HEK293 (cell line): ENCODE measurements at regions not wholly inside any gene's neighbourhood (a gene's known extent, or its start where the extent isn't known, plus 50 kb on each side); places are given as distances from the start of the nearest gene placed in this dataset.

ENCODE experiments used
- CTCF ChIA-PET: fragments of 350-600 bp; formaldehyde crosslinking; extraction: SDS; loops from one replicate; lab custom pipeline; 2021; ENCODE audit warnings: antibody characterized with exemption; lab: Yijun Ruan, JAX
- POLR2A ChIA-PET: fragments of 300-600 bp; formaldehyde crosslinking; extraction: SDS; loops from one replicate; lab custom pipeline; 2020; ENCODE audit warnings: antibody characterized with exemption, inconsistent platforms; lab: Yijun Ruan, JAX
- H3K27ac ChIP-seq: fragments of 200-500 bp; sonication (Bioruptor generic); 2 replicates; pipeline ENCODE4 v1.5.1; 2014; ENCODE audit warnings: low read depth, low read length, control low read depth, inconsistent platforms; ENCODE audit errors: extremely low read depth
- H3K36me3 ChIP-seq, 2 experiments: fragments of 200-500 bp in 1 of 2; sonication (Bioruptor generic) in 1 of 2; 1 replicate in 1 of 2; 2 replicates in 1 of 2; pipeline ENCODE4 v1.5.1; 2014 to 2017; ENCODE audit warnings: inconsistent platforms in 2 of 2, low read length in 2 of 2; ENCODE audit not compliant: control insufficient read depth in 2 of 2, insufficient read depth in 1 of 2
- H3K4me1 ChIP-seq: fragments of 200-500 bp; sonication (Bioruptor generic); 2 replicates; pipeline ENCODE4 v1.5.1; 2014; ENCODE audit warnings: mild to moderate bottlenecking, low read length, inconsistent platforms; ENCODE audit not compliant: control insufficient read depth, insufficient read depth
- H3K4me3 ChIP-seq: 2 replicates; pipeline ENCODE4 v1.5.1; 2011; ENCODE audit warnings: low read depth, mild to moderate bottlenecking, control low read depth, low read length, moderate library complexity
- H3K9me3 ChIP-seq: fragments of 200-500 bp; sonication (Bioruptor generic); 2 replicates; pipeline ENCODE4 v1.5.1; 2014; ENCODE audit warnings: low read depth, low read length, inconsistent platforms; ENCODE audit not compliant: control insufficient read depth, insufficient read depth
- ATF2 ChIP-seq: fragments of 450-650 bp; formaldehyde crosslinking; IDR thresholded peaks from 2 replicates; pipeline ENCODE4 v1.5.1; 2016; ENCODE audit warnings: missing biosample characterization, missing genetic modification characterization, low read depth
- HOXA7 ChIP-seq: sonication (generic); formaldehyde crosslinking; IDR thresholded peaks from 2 replicates; pipeline ENCODE4 v1.8.1; 2022; ENCODE audit warnings: missing genetic modification reagents, borderline replicate concordance
- KLF8 ChIP-seq: fragments of 450-650 bp; formaldehyde crosslinking; IDR thresholded peaks from 2 replicates; pipeline ENCODE4 v1.5.1; 2016; ENCODE audit warnings: missing biosample characterization, missing genetic modification characterization
- MYNN ChIP-seq: fragments of 450-650 bp; formaldehyde crosslinking; IDR thresholded peaks from 2 replicates; pipeline ENCODE4 v1.5.1; 2016; ENCODE audit warnings: missing biosample characterization, missing genetic modification characterization, borderline replicate concordance
- SP7 ChIP-seq: fragments of 450-650 bp; formaldehyde crosslinking; IDR thresholded peaks from 2 replicates; pipeline ENCODE4 v1.5.1; 2016; ENCODE audit warnings: missing biosample characterization, missing genetic modification characterization
- WT1 ChIP-seq: fragments of 450-650 bp; formaldehyde crosslinking; IDR thresholded peaks from 2 replicates; pipeline ENCODE4 v1.5.1; 2016; ENCODE audit warnings: missing biosample characterization, missing genetic modification characterization
- ZBTB21 ChIP-seq: fragments of 450-650 bp; formaldehyde crosslinking; IDR thresholded peaks from 2 replicates; pipeline ENCODE4 v1.5.1; 2017; ENCODE audit warnings: missing biosample characterization, missing genetic modification characterization
- ZNF214 ChIP-seq: fragments of 450-650 bp; formaldehyde crosslinking; IDR thresholded peaks from 2 replicates; pipeline ENCODE4 v1.5.1; 2017; ENCODE audit warnings: missing biosample characterization, mild to moderate bottlenecking, missing genetic modification characterization, borderline replicate concordance
- ZNF248 ChIP-seq: fragments of 450-650 bp; formaldehyde crosslinking; IDR thresholded peaks from 2 replicates; pipeline ENCODE4 v1.5.1; 2017; ENCODE audit warnings: missing biosample characterization, missing genetic modification characterization
- ZNF311 ChIP-seq: fragments of 450-650 bp; formaldehyde crosslinking; IDR thresholded peaks from 2 replicates; pipeline ENCODE4 v1.5.1; 2017; ENCODE audit warnings: missing biosample characterization, missing genetic modification characterization, borderline replicate concordance
- ZNF335 ChIP-seq: fragments of 450-650 bp; formaldehyde crosslinking; conservative IDR thresholded peaks from 2 replicates; pipeline ENCODE4 v1.5.1; 2016; ENCODE audit warnings: missing biosample characterization, missing genetic modification characterization
- ZNF426 ChIP-seq: fragments of 450-650 bp; formaldehyde crosslinking; IDR thresholded peaks from 2 replicates; pipeline ENCODE4 v1.5.1; 2017; ENCODE audit warnings: missing biosample characterization, missing genetic modification characterization, mild to moderate bottlenecking, inconsistent platforms, moderate library complexity
- ZNF521 ChIP-seq: fragments of 450-650 bp; formaldehyde crosslinking; IDR thresholded peaks from 2 replicates; pipeline ENCODE4 v1.5.1; 2017; ENCODE audit warnings: missing biosample characterization, mild to moderate bottlenecking, missing genetic modification characterization
- ZNF561 ChIP-seq: fragments of 450-650 bp; IDR thresholded peaks from 2 replicates; pipeline ENCODE4 v1.5.1; 2018; ENCODE audit warnings: missing biosample characterization, missing genetic modification characterization, borderline replicate concordance
- ZNF600 ChIP-seq: fragments of 450-650 bp; formaldehyde crosslinking; IDR thresholded peaks from 2 replicates; pipeline ENCODE4 v1.5.1; 2016; ENCODE audit warnings: missing biosample characterization, missing genetic modification characterization
- ZNF610 ChIP-seq: fragments of 450-650 bp; formaldehyde crosslinking; IDR thresholded peaks from 2 replicates; pipeline ENCODE4 v1.5.1; 2016; ENCODE audit warnings: missing biosample characterization, missing genetic modification characterization, borderline replicate concordance
- ZNF623 ChIP-seq: fragments of 450-650 bp; formaldehyde crosslinking; IDR thresholded peaks from 2 replicates; pipeline ENCODE4 v1.5.1; 2016; ENCODE audit warnings: missing biosample characterization, missing genetic modification characterization
- ZNF677 ChIP-seq: fragments of 450-650 bp; IDR thresholded peaks from 2 replicates; pipeline ENCODE4 v1.5.0; 2018; ENCODE audit warnings: missing biosample characterization, mild to moderate bottlenecking, missing genetic modification characterization, moderate library complexity
- ZNF701 ChIP-seq: fragments of 450-650 bp; formaldehyde crosslinking; IDR thresholded peaks from 2 replicates; pipeline ENCODE4 v1.5.1; 2016; ENCODE audit warnings: missing biosample characterization, missing genetic modification characterization
- ZNF76 ChIP-seq: fragments of 450-650 bp; formaldehyde crosslinking; IDR thresholded peaks from 2 replicates; pipeline ENCODE4; 2016; ENCODE audit warnings: low read depth, missing biosample characterization, missing genetic modification characterization, borderline replicate concordance
- ZNF792 ChIP-seq: fragments of 450-650 bp; formaldehyde crosslinking; IDR thresholded peaks from 2 replicates; pipeline ENCODE4 v1.5.1; 2016; ENCODE audit warnings: missing biosample characterization, missing genetic modification characterization
- ZSCAN4 ChIP-seq: fragments of 450-650 bp; formaldehyde crosslinking; IDR thresholded peaks from 2 replicates; pipeline ENCODE4 v1.5.1; 2017; ENCODE audit warnings: missing biosample characterization, missing genetic modification characterization
- TF ChIP-seq, protein P1 (sequence below): fragments of 450-650 bp; formaldehyde crosslinking; IDR thresholded peaks from 2 replicates; pipeline ENCODE4 v1.5.1; 2016; ENCODE audit warnings: missing biosample characterization, missing genetic modification characterization
- TF ChIP-seq, protein P2 (sequence below): fragments of 450-650 bp; formaldehyde crosslinking; optimal IDR thresholded peaks from 2 replicates; pipeline ENCODE3; 2016; ENCODE audit warnings: missing biosample characterization, mild to moderate bottlenecking, missing genetic modification characterization
- TF ChIP-seq, protein P3 (sequence below): fragments of 450-650 bp; formaldehyde crosslinking; IDR thresholded peaks from 2 replicates; pipeline ENCODE4 v1.5.1; 2016; ENCODE audit warnings: missing biosample characterization, missing genetic modification characterization

DNA sequence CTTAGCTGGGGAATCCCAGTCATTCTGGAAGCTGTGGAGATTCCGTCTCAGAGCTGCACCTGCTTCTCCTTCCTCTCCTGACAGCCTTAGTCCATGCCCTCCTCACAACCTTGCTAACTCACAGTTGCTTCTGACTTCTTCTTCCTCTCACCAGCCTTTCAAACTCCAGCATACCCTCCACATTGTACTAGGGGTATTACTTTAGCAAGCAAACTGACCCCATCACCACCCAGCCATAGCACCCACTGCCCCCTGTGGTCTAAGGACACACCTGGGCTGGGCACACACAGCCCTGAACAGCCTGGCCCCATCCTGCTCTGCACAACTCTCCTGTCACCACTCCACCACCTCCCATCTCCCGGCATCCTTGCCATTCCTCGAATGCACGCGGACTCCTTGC lies 208.2 kb downstream of the FBXO15 start:
- ChIA-PET CTCF (no interaction called here), POLR2A (no interaction called here)
- Histone ChIP-seq H3K27ac (no peak overlapping the region), H3K36me3 (no peaks in the 10 kb centered on the region), H3K4me3 (no peak overlapping the region), H3K9me3 (no peaks in the 10 kb centered on the region), H3K4me1 (no peaks in the 10 kb centered on the region)
- TF ChIP-seq ZNF701 (tag by site-specific recombination) (no peak), KLF8 (tag by site-specific recombination) (no peak), ZNF521 (tag by site-specific recombination) (no peak), ZNF600 (tag by site-specific recombination) (no peak), ZBTB21 (tag by site-specific recombination) (no peak), ZNF214 (tag by site-specific recombination) (no peak), ZNF623 (no peak), ZNF677 (no peak), ZNF426 (tag by site-specific recombination) (no peak), ZNF335 (tag by site-specific recombination) (no peak), MYNN (tag by site-specific recombination) (no peak), SP7 (no peak), WT1 (tag by site-specific recombination) (no peak)
- TF ChIP-seq, protein P1, sequence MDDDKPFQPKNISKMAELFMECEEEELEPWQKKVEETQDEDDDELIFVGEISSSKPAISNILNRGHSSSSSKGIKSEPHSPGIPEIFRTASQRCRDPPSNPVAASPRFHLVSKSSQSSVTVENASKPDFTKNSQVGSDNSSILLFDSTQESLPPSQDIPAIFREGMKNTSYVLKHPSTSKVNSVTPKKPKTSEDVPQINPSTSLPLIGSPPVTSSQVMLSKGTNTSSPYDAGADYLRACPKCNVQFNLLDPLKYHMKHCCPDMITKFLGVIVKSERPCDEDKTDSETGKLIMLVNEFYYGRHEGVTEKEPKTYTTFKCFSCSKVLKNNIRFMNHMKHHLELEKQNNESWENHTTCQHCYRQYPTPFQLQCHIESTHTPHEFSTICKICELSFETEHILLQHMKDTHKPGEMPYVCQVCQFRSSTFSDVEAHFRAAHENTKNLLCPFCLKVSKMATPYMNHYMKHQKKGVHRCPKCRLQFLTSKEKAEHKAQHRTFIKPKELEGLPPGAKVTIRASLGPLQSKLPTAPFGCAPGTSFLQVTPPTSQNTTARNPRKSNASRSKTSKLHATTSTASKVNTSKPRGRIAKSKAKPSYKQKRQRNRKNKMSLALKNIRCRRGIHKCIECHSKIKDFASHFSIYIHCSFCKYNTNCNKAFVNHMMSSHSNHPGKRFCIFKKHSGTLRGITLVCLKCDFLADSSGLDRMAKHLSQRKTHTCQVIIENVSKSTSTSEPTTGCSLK (tag by site-specific recombination) = no peak

- H3K4me3 ChIP-seq = no peak overlapping the region
- POLR2A ChIA-PET = no interaction called here
- H3K4me1 ChIP-seq = no peaks in the 10 kb centered on the region
- TF ChIP-seq, protein P2, sequence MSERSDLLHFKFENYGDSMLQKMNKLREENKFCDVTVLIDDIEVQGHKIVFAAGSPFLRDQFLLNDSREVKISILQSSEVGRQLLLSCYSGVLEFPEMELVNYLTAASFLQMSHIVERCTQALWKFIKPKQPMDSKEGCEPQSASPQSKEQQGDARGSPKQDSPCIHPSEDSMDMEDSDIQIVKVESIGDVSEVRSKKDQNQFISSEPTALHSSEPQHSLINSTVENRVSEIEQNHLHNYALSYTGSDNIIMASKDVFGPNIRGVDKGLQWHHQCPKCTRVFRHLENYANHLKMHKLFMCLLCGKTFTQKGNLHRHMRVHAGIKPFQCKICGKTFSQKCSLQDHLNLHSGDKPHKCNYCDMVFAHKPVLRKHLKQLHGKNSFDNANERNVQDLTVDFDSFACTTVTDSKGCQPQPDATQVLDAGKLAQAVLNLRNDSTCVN (tag by site-specific recombination) = no peak
- TF ChIP-seq ZSCAN4 (tag by site-specific recombination) (no peak), ZNF561 (tag by site-specific recombination) (no peak)
- H3K36me3 ChIP-seq = no peaks in the 10 kb centered on the region
- CTCF ChIA-PET = no interaction called here
- H3K9me3 ChIP-seq = no peaks in the 10 kb centered on the region
- no peak overlapping the region for H3K27ac ChIP-seq
Observed at GRCh38 chr18:73933685-73934084, 213.9 kb downstream of the FBXO15 start.

DNA sequence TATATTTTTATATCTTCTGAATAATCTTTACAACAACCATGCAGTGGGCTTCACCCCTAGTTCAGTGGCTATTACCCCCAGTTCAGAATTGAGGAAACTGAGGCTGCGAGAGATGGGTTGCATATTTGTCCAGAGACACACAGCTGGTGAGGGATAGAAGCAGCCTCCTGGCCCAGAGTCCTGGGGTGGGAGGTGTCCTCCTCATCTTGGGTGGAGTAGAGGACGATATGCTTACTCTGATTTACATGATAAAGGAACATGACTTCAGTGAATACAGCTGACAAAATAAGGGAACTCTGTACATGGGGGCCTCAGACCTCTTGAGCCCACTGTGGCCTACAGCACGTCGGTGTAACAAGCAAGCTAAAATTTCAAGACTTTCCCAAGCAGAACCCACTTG lies 214.7 kb downstream of the FBXO15 start:
- Histone ChIP-seq H3K4me3 (no peak overlapping the region), H3K27ac (no peak overlapping the region), H3K9me3 (no peaks in the 10 kb centered on the region), H3K36me3 (no peaks in the 10 kb centered on the region), H3K4me1 (no peaks in the 10 kb centered on the region)
- POLR2A ChIA-PET = no interaction called here
- CTCF ChIA-PET = no interaction called here
- TF ChIP-seq ZNF248 (tag by site-specific recombination) = no peak
- no peak for TF ChIP-seq ZNF311 (tag by site-specific recombination)
- TF ChIP-seq, protein P3, sequence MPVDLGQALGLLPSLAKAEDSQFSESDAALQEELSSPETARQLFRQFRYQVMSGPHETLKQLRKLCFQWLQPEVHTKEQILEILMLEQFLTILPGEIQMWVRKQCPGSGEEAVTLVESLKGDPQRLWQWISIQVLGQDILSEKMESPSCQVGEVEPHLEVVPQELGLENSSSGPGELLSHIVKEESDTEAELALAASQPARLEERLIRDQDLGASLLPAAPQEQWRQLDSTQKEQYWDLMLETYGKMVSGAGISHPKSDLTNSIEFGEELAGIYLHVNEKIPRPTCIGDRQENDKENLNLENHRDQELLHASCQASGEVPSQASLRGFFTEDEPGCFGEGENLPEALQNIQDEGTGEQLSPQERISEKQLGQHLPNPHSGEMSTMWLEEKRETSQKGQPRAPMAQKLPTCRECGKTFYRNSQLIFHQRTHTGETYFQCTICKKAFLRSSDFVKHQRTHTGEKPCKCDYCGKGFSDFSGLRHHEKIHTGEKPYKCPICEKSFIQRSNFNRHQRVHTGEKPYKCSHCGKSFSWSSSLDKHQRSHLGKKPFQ = no peak
- no peak for TF ChIP-seq ATF2
- no peak for TF ChIP-seq ZNF792
- TF ChIP-seq ZNF610 (tag by site-specific recombination) = no peak
- no peak for TF ChIP-seq ZNF677
- no peak for TF ChIP-seq HOXA7
- TF ChIP-seq ZNF76 = no peak
